OCI-LY7 (cell line): ENCODE measurements at regions not wholly inside any gene's neighbourhood (a gene's known extent, or its start where the extent isn't known, plus 50 kb on each side); places are given as distances from the start of the nearest gene placed in this dataset.

ENCODE experiments used
- BruUV-seq: library from RNA; stranded (reverse); fragments of 400-500 nt; replicated peaks from 2 replicates; lab custom pipeline; 2021; lab: Mats Ljungman, UMichigan
- CTCF ChIA-PET: fragments of 300-600 bp; sonication (Branson Sonifier 250); formaldehyde crosslinking; loops from one replicate; lab custom pipeline; 2022; ENCODE audit warnings: antibody characterized with exemption; ENCODE audit not compliant: unreplicated experiment; lab: Charles Lee
- POLR2A ChIA-PET: fragments of 300-600 bp; sonication (Branson Sonifier 250); formaldehyde crosslinking; loops from one replicate; lab custom pipeline; 2022; ENCODE audit warnings: antibody characterized with exemption; lab: Charles Lee
- DNase-seq: peaks from one replicate; pipeline ENCODE4 v3.0.0-alpha.2; 2015; ENCODE audit warnings: low spot score
- H2AFZ ChIP-seq: fragments of 200-600 bp; sonication (generic), shearing (Covaris generic); 2 replicates; pipeline ENCODE4 v1.6.1; 2014; ENCODE audit warnings: mild to moderate bottlenecking, antibody characterized with exemption, low read length, moderate library complexity
- H3K27ac ChIP-seq: fragments of 200-600 bp; sonication (generic); 2 replicates; pipeline ENCODE4 v1.5.1; 2014; ENCODE audit warnings: mixed run types, low read depth, mild to moderate bottlenecking, moderate library complexity, low read length, inconsistent platforms; ENCODE audit not compliant: poor library complexity, severe bottlenecking
- H3K36me3 ChIP-seq: fragments of 200-600 bp; sonication (generic); 2 replicates; pipeline ENCODE4 v1.6.1; 2014; ENCODE audit warnings: mild to moderate bottlenecking, antibody characterized with exemption, low read length, moderate library complexity, mixed read lengths; ENCODE audit not compliant: insufficient read depth
- H3K4me1 ChIP-seq: fragments of 200-600 bp; sonication (generic); 2 replicates; pipeline ENCODE4 v1.5.1; 2014; ENCODE audit warnings: mild to moderate bottlenecking, low read length; ENCODE audit not compliant: insufficient read depth, poor library complexity, severe bottlenecking
- H3K4me2 ChIP-seq: fragments of 200-600 bp; sonication (generic); 2 replicates; pipeline ENCODE4 v1.6.1; 2014; ENCODE audit warnings: mild to moderate bottlenecking, low read length
- H3K4me3 ChIP-seq: fragments of 200-600 bp; sonication (generic); 2 replicates; pipeline ENCODE4 v1.5.1; 2014; ENCODE audit warnings: mild to moderate bottlenecking, low read depth, low read length; ENCODE audit not compliant: poor library complexity, severe bottlenecking
- H3K79me2 ChIP-seq: fragments of 200-600 bp; sonication (generic); 2 replicates; pipeline ENCODE4 v1.6.1; 2016; ENCODE audit warnings: low read depth, mild to moderate bottlenecking, low read length, moderate library complexity, mixed read lengths; ENCODE audit not compliant: insufficient read depth
- H3K9me2 ChIP-seq: fragments of 200-600 bp; sonication (generic); 2 replicates; pipeline ENCODE4 v1.6.1; 2016; ENCODE audit warnings: mild to moderate bottlenecking, low read length, mixed read lengths; ENCODE audit not compliant: insufficient read depth
- H3K9me3 ChIP-seq: fragments of 200-600 bp; sonication (generic); 2 replicates; pipeline ENCODE4 v1.6.1; 2014; ENCODE audit warnings: mild to moderate bottlenecking, mixed run types, low read length, mixed read lengths
- H4K20me1 ChIP-seq: fragments of 200-600 bp; sonication (generic); 2 replicates; pipeline ENCODE4 v1.6.1; 2014; ENCODE audit warnings: mild to moderate bottlenecking, antibody characterized with exemption, low read length, moderate library complexity, mixed read lengths; ENCODE audit not compliant: insufficient read depth
- CTCF ChIP-seq: fragments of 200-600 bp; sonication (generic); conservative IDR thresholded peaks from 2 replicates; pipeline ENCODE4 v1.5.1; 2014; ENCODE audit warnings: mild to moderate bottlenecking, antibody characterized with exemption, low read length, moderate library complexity, mixed read lengths
- EZH2phosphoT487 ChIP-seq: fragments of 200-600 bp; sonication (generic); IDR thresholded peaks from 2 replicates; pipeline ENCODE4 v1.6.1; 2018; ENCODE audit warnings: low read depth, borderline replicate concordance, mild to moderate bottlenecking, mixed run types, antibody characterized with exemption, low read length, moderate library complexity, mixed read lengths
- intact Hi-C: fragments of 100-400 bp; cut with micrococcal nuclease; formaldehyde crosslinking; loops from one replicate; pipeline ENCODE4 v1.10.0; 2022; ENCODE audit not compliant: unreplicated experiment

DNA sequence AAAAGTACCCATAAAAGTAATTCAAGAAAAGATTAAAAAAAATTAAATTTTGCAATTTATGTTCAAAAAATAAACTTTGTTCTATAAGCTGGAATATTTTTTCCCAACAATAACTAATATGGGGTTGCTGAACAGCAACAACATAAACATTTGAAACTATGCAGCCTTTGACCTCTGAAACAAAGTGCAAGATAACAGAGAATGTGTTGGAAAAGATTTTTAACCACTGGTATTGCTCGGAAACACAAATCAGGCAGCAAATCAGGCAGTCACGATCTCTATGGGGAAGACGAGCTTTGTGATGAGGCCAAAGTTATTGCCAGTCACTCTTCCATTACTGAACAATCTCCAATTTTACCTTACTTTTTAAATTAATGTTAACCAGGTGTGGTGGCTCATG is 332.1 kb downstream of the PABPC4L start:
- DNase-seq = no peak
- no peak overlapping the region for H3K4me3 ChIP-seq
- 0 out of 2 replicates have a peak, but pooled peaks cover 3% of the 10 kb centered on the region for H3K9me3 ChIP-seq
- TF ChIP-seq EZH2phosphoT487 (no peak), CTCF (no peak)
- H3K4me1 ChIP-seq = no peaks in the 10 kb centered on the region
- H3K79me2 ChIP-seq = no peaks in the 10 kb centered on the region
- no peak overlapping the region for H3K4me2 ChIP-seq
- ChIA-PET CTCF (no interaction called here), POLR2A (no interaction called here)
- H4K20me1 ChIP-seq = no peaks in the 10 kb centered on the region
- H3K9me2 ChIP-seq = no peaks in the 10 kb centered on the region
- no peak overlapping the region for H3K27ac ChIP-seq
- BruUV-seq = no TSS peak
- intact Hi-C loops = no loop called here
- no peak overlapping the region for H2AFZ ChIP-seq
- H3K36me3 ChIP-seq = no peaks in the 10 kb centered on the region

DNA sequence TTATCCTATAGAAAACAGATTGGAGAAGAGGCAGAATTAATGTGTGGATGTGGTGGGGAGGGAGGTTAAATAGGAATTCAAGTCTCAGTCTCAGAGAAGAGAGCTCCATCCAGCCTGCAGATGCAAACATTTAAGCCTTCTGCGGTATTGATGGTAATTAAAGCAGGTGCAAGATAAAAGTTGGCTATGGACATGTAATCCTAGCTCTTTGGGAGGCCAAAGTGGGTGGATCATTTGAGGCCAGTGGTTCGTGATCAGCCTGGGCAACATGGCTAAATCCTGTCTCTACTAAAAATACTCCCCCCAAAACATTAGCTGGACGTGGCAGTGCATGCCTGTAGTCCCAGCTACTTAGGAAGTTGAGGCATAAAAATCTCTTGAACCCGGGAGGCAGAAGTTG is 332.7 kb downstream of the PABPC4L start:
- Histone ChIP-seq H3K9me2 (no peaks in the 10 kb centered on the region), H3K4me3 (no peak overlapping the region), H3K27ac (no peak overlapping the region), H2AFZ (no peak overlapping the region), H3K36me3 (no peaks in the 10 kb centered on the region), H3K4me1 (no peaks in the 10 kb centered on the region), H3K4me2 (no peak overlapping the region), H3K79me2 (no peaks in the 10 kb centered on the region), H3K9me3 (0 out of 2 replicates have a peak, but pooled peaks cover 3% of the 10 kb centered on the region), H4K20me1 (no peaks in the 10 kb centered on the region)
- intact Hi-C loops = no loop called here
- no peak for DNase-seq
- ChIA-PET POLR2A (no interaction called here), CTCF (no interaction called here)
- no TSS peak for BruUV-seq
- TF ChIP-seq CTCF (no peak), EZH2phosphoT487 (no peak)

DNA sequence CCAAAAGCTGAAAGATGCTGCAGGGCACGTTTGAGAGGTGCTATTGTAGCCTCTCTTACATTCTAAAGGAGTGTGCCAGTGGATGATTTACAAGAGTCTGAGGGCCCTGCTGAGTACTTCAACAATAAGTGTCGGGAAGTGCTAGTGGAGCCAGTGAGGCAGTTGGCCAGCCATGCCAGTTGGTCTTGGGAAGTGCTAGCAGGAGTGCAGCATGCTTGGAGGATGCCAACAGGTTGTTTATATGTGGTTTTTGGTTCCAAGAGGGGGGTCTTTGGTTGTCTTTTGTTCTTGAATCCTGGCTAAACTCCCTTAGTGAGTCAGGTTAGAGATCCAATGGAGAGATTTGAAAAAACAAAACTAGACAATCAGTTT is 335.3 kb downstream of the PABPC4L start:
- H3K79me2 ChIP-seq = no peaks in the 10 kb centered on the region
- H3K4me1 ChIP-seq = no peaks in the 10 kb centered on the region
- H3K9me2 ChIP-seq = no peaks in the 10 kb centered on the region
- ChIA-PET CTCF (no interaction called here), POLR2A (no interaction called here)
- intact Hi-C loops = no loop called here
- H4K20me1 ChIP-seq = no peaks in the 10 kb centered on the region
- H3K4me2 ChIP-seq = no peak overlapping the region
- TF ChIP-seq EZH2phosphoT487 (no peak), CTCF (no peak)
- 0 out of 2 replicates have a peak, but pooled peaks cover 3% of the 10 kb centered on the region for H3K9me3 ChIP-seq
- no peak for DNase-seq
- H2AFZ ChIP-seq = no peak overlapping the region
- no peak overlapping the region for H3K27ac ChIP-seq
- H3K4me3 ChIP-seq = no peak overlapping the region
- BruUV-seq = no TSS peak
- H3K36me3 ChIP-seq = no peaks in the 10 kb centered on the region
